Choroid plexus epithelial cell (primary cell): ENCODE measurements at regions not wholly inside any gene's neighbourhood (a gene's known extent, or its start where the extent isn't known, plus 50 kb on each side); places are given as distances from the start of the nearest gene placed in this dataset.

Experiments used
- DNase-seq: peaks from one replicate; pipeline ENCODE4 v3.0.0-alpha.2; 2010; ENCODE audit warnings: low read depth
- H3K4me3 ChIP-seq: 2 replicates; pipeline ENCODE4 v1.5.1; 2011; ENCODE audit warnings: low read depth, mild to moderate bottlenecking, control low read depth, low read length, moderate library complexity
- TF ChIP-seq, protein P1 (sequence below): conservative IDR thresholded peaks from 2 replicates; pipeline ENCODE4 v1.5.1; 2011; ENCODE audit warnings: low read depth, mild to moderate bottlenecking, control low read depth, inconsistent platforms, low read length, moderate library complexity

DNA sequence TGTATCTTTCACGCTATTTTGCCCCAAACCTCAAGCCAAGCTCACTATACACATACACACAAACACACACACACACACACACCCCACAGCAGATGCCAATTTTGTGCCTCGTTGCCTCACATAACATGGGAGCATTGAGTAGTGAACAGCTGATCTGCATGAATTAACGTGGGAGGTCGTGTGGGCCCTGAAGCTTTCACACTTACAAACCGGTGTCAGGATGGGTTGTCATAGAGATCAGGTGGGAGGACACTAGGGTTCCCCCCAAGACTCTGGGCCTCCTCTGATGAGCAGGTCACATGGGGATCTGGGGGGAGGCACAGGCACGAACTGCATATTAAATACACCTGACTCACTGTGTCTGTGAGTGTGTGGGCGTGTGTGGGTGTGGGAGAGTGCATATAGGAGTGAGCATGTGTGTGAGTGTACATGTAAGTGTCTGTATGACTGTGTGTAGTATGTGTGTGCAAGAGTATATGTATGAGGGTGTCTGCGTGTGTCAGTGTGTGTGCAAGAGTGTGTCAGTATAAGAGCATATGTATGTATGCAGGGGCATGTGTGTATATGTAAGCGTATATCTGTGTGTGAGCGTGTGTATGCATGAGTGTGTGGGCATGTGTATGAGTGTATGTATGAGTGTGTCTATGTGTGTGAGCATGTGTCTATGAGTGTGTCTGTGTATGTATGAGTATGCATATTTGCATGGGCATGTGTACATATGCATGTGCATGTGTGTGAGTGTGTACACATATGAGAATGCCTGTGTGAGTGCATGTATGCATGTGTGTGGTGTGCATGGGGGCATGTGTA lies 370.4 kb downstream of the PREX1 start:
- no peak for DNase-seq
- no peak overlapping the region for H3K4me3 ChIP-seq
- TF ChIP-seq, protein P1, sequence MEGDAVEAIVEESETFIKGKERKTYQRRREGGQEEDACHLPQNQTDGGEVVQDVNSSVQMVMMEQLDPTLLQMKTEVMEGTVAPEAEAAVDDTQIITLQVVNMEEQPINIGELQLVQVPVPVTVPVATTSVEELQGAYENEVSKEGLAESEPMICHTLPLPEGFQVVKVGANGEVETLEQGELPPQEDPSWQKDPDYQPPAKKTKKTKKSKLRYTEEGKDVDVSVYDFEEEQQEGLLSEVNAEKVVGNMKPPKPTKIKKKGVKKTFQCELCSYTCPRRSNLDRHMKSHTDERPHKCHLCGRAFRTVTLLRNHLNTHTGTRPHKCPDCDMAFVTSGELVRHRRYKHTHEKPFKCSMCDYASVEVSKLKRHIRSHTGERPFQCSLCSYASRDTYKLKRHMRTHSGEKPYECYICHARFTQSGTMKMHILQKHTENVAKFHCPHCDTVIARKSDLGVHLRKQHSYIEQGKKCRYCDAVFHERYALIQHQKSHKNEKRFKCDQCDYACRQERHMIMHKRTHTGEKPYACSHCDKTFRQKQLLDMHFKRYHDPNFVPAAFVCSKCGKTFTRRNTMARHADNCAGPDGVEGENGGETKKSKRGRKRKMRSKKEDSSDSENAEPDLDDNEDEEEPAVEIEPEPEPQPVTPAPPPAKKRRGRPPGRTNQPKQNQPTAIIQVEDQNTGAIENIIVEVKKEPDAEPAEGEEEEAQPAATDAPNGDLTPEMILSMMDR, result no peak

DNA sequence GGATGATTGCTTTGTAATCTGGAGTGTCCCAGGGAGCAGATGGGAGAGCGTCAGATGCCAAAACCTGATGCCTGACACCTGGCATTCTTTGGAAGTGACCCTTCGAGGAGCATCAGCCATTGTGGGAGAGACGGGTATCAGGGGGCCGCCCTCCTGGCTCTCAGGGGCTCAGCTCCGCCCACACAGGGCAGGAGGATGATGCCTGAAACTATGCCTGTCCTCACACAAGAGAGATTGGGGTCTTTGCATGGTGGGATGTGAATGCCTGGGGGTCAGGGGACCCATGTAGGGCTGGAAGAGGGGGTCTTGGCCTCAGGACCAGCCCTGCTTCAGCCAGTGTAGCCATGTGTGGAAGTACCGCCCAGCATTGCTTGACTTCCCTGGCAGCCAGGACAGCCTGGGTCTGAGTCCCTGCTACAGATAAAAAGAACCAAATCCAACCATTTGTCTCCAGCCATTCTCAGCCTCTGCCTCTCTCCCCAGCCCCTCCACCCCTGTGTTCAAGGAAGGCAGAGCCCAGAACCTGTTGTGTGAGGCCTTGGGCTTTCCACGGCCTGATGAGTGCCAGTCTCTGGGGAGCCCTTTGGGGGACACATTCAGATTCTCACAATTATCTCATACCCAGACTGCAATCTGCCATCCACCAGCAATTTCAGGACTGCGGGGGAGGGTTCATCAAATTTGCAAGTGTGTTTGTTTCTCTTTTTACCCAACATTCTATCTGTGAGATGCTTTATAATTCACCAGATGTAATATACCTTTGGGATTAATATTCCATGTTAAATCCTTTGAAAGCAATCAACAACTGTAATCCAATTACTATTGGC lies 371.2 kb downstream of the PREX1 start:
- DNase-seq, result no peak
- H3K4me3 ChIP-seq, result no peak overlapping the region
- TF ChIP-seq, protein P1, result no peak

DNA sequence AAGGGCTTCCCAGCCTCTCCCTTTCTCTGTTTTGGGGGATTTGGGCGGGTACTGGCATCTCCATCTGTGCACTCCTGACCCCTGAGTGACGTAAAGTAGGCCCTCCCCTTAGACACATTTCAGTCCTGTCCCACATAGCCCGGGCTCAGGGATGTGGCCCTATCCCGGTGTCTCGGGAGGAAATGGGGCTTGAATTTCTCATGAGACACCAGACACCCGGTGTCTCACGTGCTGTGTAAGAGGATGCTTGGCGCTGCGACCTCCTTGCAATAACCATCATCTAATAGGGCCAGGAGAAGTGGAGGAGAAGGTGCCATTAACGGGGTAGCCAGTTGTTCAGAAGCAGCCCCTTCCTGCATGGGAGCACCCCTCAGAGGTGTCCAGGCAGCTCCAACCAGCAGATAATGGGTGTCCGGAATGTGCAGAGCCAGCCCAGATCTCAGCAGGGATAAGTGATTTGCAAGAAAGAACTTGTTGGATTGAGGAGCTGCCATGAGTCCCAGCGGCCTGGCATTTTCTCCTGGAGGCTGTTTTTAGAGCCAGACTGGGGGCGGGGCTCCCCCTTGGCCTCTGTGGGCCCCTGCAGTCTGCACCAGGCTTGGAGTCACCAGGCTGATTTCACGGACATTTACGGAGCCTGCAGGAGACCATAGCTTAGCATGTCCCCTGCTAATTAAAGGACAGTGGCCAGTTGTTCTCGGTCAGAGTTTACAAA lies 372.0 kb downstream of the PREX1 start:
- H3K4me3 ChIP-seq, result no peak overlapping the region
- DNase-seq, result no peak
- TF ChIP-seq, protein P1, result no peak

DNA sequence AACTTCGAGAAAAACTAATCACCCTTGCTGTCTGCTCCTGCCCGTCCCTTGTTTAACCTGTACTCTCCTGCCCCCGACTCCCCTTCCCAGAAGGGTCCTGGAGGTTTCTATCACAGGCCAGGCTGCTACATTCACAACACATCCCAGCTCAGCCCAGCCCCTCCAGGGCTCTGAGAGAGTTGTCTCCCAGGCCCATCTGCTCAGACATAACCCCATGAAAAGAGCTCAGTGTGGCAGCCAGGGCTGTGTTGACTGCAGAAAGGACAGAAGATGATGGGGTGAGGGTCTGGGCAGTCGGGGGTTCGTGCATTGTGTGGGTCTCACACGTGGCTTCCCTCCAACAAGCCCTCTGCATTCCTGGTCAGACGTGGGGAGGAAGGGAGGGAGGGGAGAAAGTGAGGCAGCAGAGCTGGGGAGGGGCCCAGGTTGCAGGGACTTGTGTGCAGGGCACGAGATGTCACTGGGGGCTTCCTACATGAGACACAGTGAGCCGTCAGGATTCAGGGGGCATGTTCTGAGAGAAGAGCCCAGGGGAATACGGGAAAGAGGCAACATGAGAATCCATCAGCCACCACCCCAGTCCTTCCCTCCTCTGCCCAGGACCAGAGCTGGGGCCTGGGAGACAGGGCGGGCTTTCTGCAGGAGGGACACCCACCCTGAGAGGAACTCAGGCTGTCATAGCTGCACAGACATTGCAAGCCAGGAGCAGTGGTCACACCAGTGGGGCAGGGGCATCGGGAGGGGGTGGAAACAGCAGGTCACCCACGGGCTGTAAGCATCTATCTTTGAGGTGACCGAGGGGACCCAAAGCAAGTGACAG lies 372.9 kb downstream of the PREX1 start:
- H3K4me3 ChIP-seq, result no peak overlapping the region
- DNase-seq, result no peak
- TF ChIP-seq, protein P1, result no peak

DNA sequence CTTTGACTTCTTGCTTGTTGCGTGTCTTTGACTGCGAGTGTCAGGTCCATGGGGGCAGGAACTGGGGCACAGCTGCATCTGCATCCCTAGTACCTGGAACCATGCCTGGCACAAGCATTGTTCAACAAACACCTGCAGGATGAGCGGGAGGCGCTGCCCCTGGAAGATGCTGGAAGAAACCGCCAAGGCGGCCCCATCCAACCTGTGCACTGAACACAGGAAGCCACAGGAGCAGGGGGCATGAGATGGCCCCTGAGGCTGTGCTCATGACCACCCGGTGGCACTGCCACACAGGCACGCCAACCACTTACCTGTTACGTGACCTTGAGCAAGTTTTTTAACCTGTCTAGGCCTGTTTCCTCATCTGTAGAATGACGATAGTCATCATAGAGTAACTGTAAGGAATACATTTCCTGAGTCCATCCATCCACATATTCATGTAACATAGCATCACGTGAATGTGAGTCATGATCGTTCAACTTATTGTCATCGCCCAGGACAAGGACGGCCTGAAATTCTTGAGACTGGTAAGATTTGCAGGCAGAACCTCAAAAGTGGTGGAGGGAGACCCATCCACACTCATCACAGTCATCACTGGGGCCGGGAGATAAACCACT lies 374.2 kb downstream of the PREX1 start:
- no peak for DNase-seq
- no peak overlapping the region for H3K4me3 ChIP-seq
- TF ChIP-seq, protein P1, result no peak

DNA sequence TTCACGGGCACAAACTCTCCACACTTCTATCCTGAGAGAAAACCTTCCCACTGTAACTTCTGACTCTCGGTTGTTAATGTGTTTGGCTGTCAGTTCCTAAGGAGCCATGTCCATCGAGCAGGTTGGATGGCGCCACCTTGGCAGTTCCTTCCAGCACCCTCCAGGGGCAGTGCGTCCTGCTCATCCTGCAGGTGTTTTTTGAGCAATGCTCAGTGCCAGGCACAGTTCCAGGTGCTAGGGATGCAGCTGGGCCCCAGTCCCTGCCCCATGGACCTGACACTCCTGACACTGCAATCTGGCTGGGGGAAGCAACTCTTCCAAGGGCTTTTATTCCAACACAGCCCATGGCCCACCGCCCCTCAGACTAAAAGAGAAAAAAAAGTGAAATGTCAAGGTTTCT lies 376.4 kb downstream of the PREX1 start:
- no peak for DNase-seq
- TF ChIP-seq, protein P1, result no peak
- no peak overlapping the region for H3K4me3 ChIP-seq
